ENCODE measurements at regions not wholly inside any gene's neighbourhood (a gene's known extent, or its start where the extent isn't known, plus 50 kb on each side); places are given as distances from the start of the nearest gene placed in this dataset.

- no peak for TF ChIP-seq CTCF (IDR thresholded peaks at IDR 0.05; ENCODE audit: insufficient read depth, low read length)
- no peak for TF ChIP-seq REST (IDR thresholded peaks at IDR 0.05; ENCODE audit: insufficient replicate concordance, low read depth)
Measured at GRCh38 chr5:12217039-12217438, 312.8 kb upstream of the CTNND2 start.
